ENCODE measurements at regions not wholly inside any gene's neighbourhood (a gene's known extent, or its start where the extent isn't known, plus 50 kb on each side); places are given as distances from the start of the nearest gene placed in this dataset.

- no peak for TF ChIP-seq ATF3 (IDR thresholded peaks at IDR 0.05)
- no peak for TF ChIP-seq ATF3 (CRISPR knock-in tag; conservative IDR thresholded peaks at IDR 0.05)
- no peak for TF ChIP-seq LEF1 (IDR thresholded peaks at IDR 0.05)
- TF ChIP-seq ZNF766 (CRISPR knock-in tag; conservative IDR thresholded peaks at IDR 0.05), result no peak
Measured at GRCh38 chr7:35545831-35546230, 149.1 kb downstream of the HERPUD2 start (continued).

- H3K79me2 ChIP-seq (ENCODE audit: control insufficient read depth, insufficient read depth, low read length), result no peaks in the 10 kb centered on the region
- FAIRE-seq (no peak), DNase-seq (ENCODE audit: extremely low read depth in 1 of 4, low spot score in 3 of 4) (no peak), ATAC-seq (no peak)
- BruUV-seq (replicated peaks), result no TSS peak
- H3K36me3 ChIP-seq (ENCODE audit: control insufficient read depth, insufficient read depth, low read length), result no peaks in the 10 kb centered on the region
- no peaks in the 10 kb centered on the region for H3K4me1 ChIP-seq (replicated peaks in 1 of 2; ENCODE audit: control insufficient read depth in 2 of 2, insufficient read depth in 2 of 2, low read length in 2 of 2)
- H3K9me1 ChIP-seq (ENCODE audit: control insufficient read depth, insufficient read depth, low read length), result no peaks in the 10 kb centered on the region
- in situ Hi-C loops (cut with MboI) (loop anchor here (25.0 kb wide), 1 partner anchor 482 kb away; no protein-coding TSS in a partner anchor), intact Hi-C loops (cut with micrococcal nuclease) (no loop called here)
- ChIA-PET POLR2A (interaction anchor here (1.5 kb wide), 1 partner anchor 11 kb away, joined by 3 read pairs; no protein-coding TSS in a partner anchor), CTCF (ENCODE audit: low intra/inter-chr PET ratio) (no interaction called here)
- H3K27me3 ChIP-seq (ENCODE audit: control insufficient read depth in 2 of 2, insufficient read depth in 2 of 2, low read length in 2 of 2), result peaks cover 4 to 29% of the 10 kb centered on the region in 2 experiments; a peak in 4 of 5 replicates
- H2AFZ ChIP-seq (ENCODE audit: low read depth, low read length), result no peak overlapping the region
- no peak overlapping the region for H3K4me2 ChIP-seq (ENCODE audit: insufficient read depth, low read length)
- WGBS (ENCODE audit: insufficient coverage, low coverage, missing lambda C conversion rate), result 0% methylated on average over 7 of the region's 7 CpGs
- no peak overlapping the region for H3K27ac ChIP-seq (ENCODE audit: extremely low read depth, low read depth, low read length)
- no peaks in the 10 kb centered on the region for H3K9me3 ChIP-seq (replicated peaks; ENCODE audit: control insufficient read depth, insufficient read depth, low read depth, low read length)
- no peak overlapping the region for H3K9ac ChIP-seq (ENCODE audit: insufficient read depth in 1 of 2, low read depth in 2 of 2, low read length in 2 of 2)
- H3K4me3 ChIP-seq, result no peak overlapping the region
- no peaks in the 10 kb centered on the region for H4K20me1 ChIP-seq (replicated peaks; ENCODE audit: control insufficient read depth, insufficient read depth, low read length)
- TF ChIP-seq ZNF24 (IDR thresholded peaks at IDR 0.05) (no peak), ZNF77 (CRISPR knock-in tag; IDR thresholded peaks at IDR 0.05) (no peak), L3MBTL2 (IDR thresholded peaks at IDR 0.05) (no peak), ZNF449 (CRISPR knock-in tag; IDR thresholded peaks at IDR 0.05) (no peak), ZBTB17 (CRISPR knock-in tag; IDR thresholded peaks at IDR 0.05) (no peak), RCOR1 (IDR thresholded peaks at IDR 0.05; ENCODE audit: borderline replicate concordance in 1 of 2, low read depth in 2 of 2, low read length in 2 of 2) (no peak), AFF1 (IDR thresholded peaks at IDR 0.05; ENCODE audit: low read depth in 1 of 2, partially characterized antibody in 2 of 2) (no peak), ZNF766 (CRISPR knock-in tag; conservative IDR thresholded peaks at IDR 0.05) (no peak), CBX1 (IDR thresholded peaks at IDR 0.05; ENCODE audit: low read depth) (no peak), TOE1 (IDR thresholded peaks at IDR 0.05; ENCODE audit: borderline replicate concordance) (no peak), TOE1 (CRISPR knock-in tag; IDR thresholded peaks at IDR 0.05; ENCODE audit: borderline replicate concordance, low read depth) (no peak), NRF1 (conservative IDR thresholded peaks at IDR 0.05 in 1 of 2, IDR thresholded peaks at IDR 0.05 in 1 of 2) (no peak), ZNF253 (CRISPR knock-in tag; conservative IDR thresholded peaks at IDR 0.05) (no peak)
Measured at GRCh38 chr7:35544028-35544742, 150.8 kb downstream of the HERPUD2 start.
